ENCODE measurements at regions not wholly inside any gene's neighbourhood (a gene's known extent, or its start where the extent isn't known, plus 50 kb on each side); places are given as distances from the start of the nearest gene placed in this dataset.

- TF ChIP-seq CTCF (IDR thresholded peaks at IDR 0.05) = no peak
- peaks cover 4% of the 10 kb centered on the region for H3K9me3 ChIP-seq
- no peaks in the 10 kb centered on the region for H3K36me3 ChIP-seq
- H3K9ac ChIP-seq (ENCODE audit: low read depth in 2 of 2, low read length in 2 of 2) = no peak overlapping the region
- no peak overlapping the region for H3K4me3 ChIP-seq
- DNase-seq = no peak
- no peak overlapping the region for H3K27ac ChIP-seq
- no peaks in the 10 kb centered on the region for H3K4me1 ChIP-seq
- intact Hi-C loops (cut with DNase I) = no loop called here
- no peaks in the 10 kb centered on the region for H3K27me3 ChIP-seq
Observed at GRCh38 chr5:2681476-2681875, 70.0 kb downstream of the IRX2 start.

- intact Hi-C loops (cut with DNase I) = no loop called here
- no peak for TF ChIP-seq CTCF (IDR thresholded peaks at IDR 0.05)
- Histone ChIP-seq H3K9me3 (peaks cover 4% of the 10 kb centered on the region), H3K27ac (no peak overlapping the region), H3K4me3 (no peak overlapping the region), H3K4me1 (no peaks in the 10 kb centered on the region), H3K27me3 (no peaks in the 10 kb centered on the region), H3K36me3 (no peaks in the 10 kb centered on the region), H3K9ac (ENCODE audit: low read depth in 2 of 2, low read length in 2 of 2) (no peak overlapping the region)
- no peak for DNase-seq
Observed at GRCh38 chr5:2680979-2681378, 70.5 kb downstream of the IRX2 start.

- intact Hi-C loops (cut with DNase I) = no loop called here
- no peaks in the 10 kb centered on the region for H3K4me1 ChIP-seq
Observed at GRCh38 chr5:2677689-2678088, 73.8 kb downstream of the IRX2 start.

GRCh38 chr5:2675548-2675947, 75.9 kb downstream of the IRX2 start:
- Histone ChIP-seq H3K27ac (no peak overlapping the region), H3K36me3 (no peaks in the 10 kb centered on the region), H3K9me3 (peaks cover 4% of the 10 kb centered on the region), H3K27me3 (no peaks in the 10 kb centered on the region), H3K4me1 (no peaks in the 10 kb centered on the region), H3K9ac (ENCODE audit: low read depth in 2 of 2, low read length in 2 of 2) (no peak overlapping the region), H3K4me3 (no peak overlapping the region)
- TF ChIP-seq CTCF (IDR thresholded peaks at IDR 0.05) = no peak
- intact Hi-C loops (cut with DNase I) = no loop called here
- no peak for DNase-seq

More at GRCh38 chr5:2677689-2678088, 73.8 kb downstream of the IRX2 start:
- DNase-seq = no peak
- Histone ChIP-seq H3K9ac (ENCODE audit: low read depth in 2 of 2, low read length in 2 of 2) (no peak overlapping the region), H3K36me3 (no peaks in the 10 kb centered on the region), H3K27ac (no peak overlapping the region), H3K4me3 (no peak overlapping the region), H3K27me3 (no peaks in the 10 kb centered on the region), H3K9me3 (peaks cover 4% of the 10 kb centered on the region)
- no peak for TF ChIP-seq CTCF (IDR thresholded peaks at IDR 0.05)

- no peak overlapping the region for H3K4me3 ChIP-seq
- TF ChIP-seq CTCF (IDR thresholded peaks at IDR 0.05) = no peak
- H3K4me1 ChIP-seq = no peaks in the 10 kb centered on the region
- no peak overlapping the region for H3K27ac ChIP-seq
- DNase-seq = no peak
- no peaks in the 10 kb centered on the region for H3K36me3 ChIP-seq
- H3K9me3 ChIP-seq = peaks cover 4% of the 10 kb centered on the region
- intact Hi-C loops (cut with DNase I) = no loop called here
- no peaks in the 10 kb centered on the region for H3K27me3 ChIP-seq
- no peak overlapping the region for H3K9ac ChIP-seq (ENCODE audit: low read depth in 2 of 2, low read length in 2 of 2)
Observed at GRCh38 chr5:2674456-2674855, 77.0 kb downstream of the IRX2 start.

GRCh38 chr5:2670940-2671339, 80.5 kb downstream of the IRX2 start:
- intact Hi-C loops (cut with DNase I) = no loop called here
- H3K36me3 ChIP-seq = no peaks in the 10 kb centered on the region
- H3K4me3 ChIP-seq = no peak overlapping the region
- no peak overlapping the region for H3K9ac ChIP-seq (ENCODE audit: low read depth in 2 of 2, low read length in 2 of 2)
- no peak for DNase-seq
- TF ChIP-seq CTCF (IDR thresholded peaks at IDR 0.05) = no peak
- H3K27me3 ChIP-seq = no peaks in the 10 kb centered on the region
- H3K27ac ChIP-seq = no peak overlapping the region
- no peaks in the 10 kb centered on the region for H3K4me1 ChIP-seq
- no peaks in the 10 kb centered on the region for H3K9me3 ChIP-seq

Data from colonic mucosa (tissue), 4 donors.